DOHH2 (cell line): ENCODE measurements at regions not wholly inside any gene's neighbourhood (a gene's known extent, or its start where the extent isn't known, plus 50 kb on each side); places are given as distances from the start of the nearest gene placed in this dataset.

Source experiments
- H3F3A ChIP-seq: fragments of 200-600 bp; sonication (generic), shearing (Covaris generic); 2 replicates; pipeline ENCODE4 v1.6.0; 2016; ENCODE audit warnings: antibody characterized with exemption, mild to moderate bottlenecking; ENCODE audit not compliant: control insufficient read depth, insufficient read depth
- H3K27ac ChIP-seq: fragments of 200-600 bp; sonication (generic); 2 replicates; pipeline ENCODE4 v1.5.1; 2014; ENCODE audit warnings: low read depth, mild to moderate bottlenecking, low read length, moderate library complexity
- H3K27me3 ChIP-seq: fragments of 200-600 bp; sonication (generic); 2 replicates; pipeline ENCODE4 v1.6.1; 2014; ENCODE audit warnings: mild to moderate bottlenecking, low read length, mixed read lengths; ENCODE audit not compliant: control insufficient read depth
- H3K36me3 ChIP-seq: fragments of 200-600 bp; sonication (generic); 2 replicates; pipeline ENCODE4 v1.6.1; 2014; ENCODE audit warnings: mild to moderate bottlenecking, low read length, moderate library complexity, mixed read lengths; ENCODE audit not compliant: control insufficient read depth
- H3K4me1 ChIP-seq: fragments of 200-600 bp; sonication (generic); 2 replicates; pipeline ENCODE4 v1.6.1; 2014; ENCODE audit warnings: mild to moderate bottlenecking, low read length, mixed read lengths; ENCODE audit not compliant: control insufficient read depth
- H3K4me2 ChIP-seq: fragments of 200-600 bp; sonication (generic); 2 replicates; pipeline ENCODE4 v1.6.0; 2014; ENCODE audit warnings: mild to moderate bottlenecking, low read length, moderate library complexity
- H3K4me3 ChIP-seq: fragments of 200-600 bp; sonication (generic); 2 replicates; pipeline ENCODE4 v1.5.1; 2014; ENCODE audit warnings: mild to moderate bottlenecking, low read length, mixed read lengths
- H3K79me2 ChIP-seq: fragments of 200-600 bp; sonication (generic); 2 replicates; pipeline ENCODE4 v1.6.1; 2014; ENCODE audit warnings: mild to moderate bottlenecking, low read length, mixed read lengths; ENCODE audit not compliant: control insufficient read depth
- H3K9me2 ChIP-seq: fragments of 200-600 bp; sonication (generic); replicated peaks from 2 replicates; pipeline ENCODE4 v1.6.1; 2014; ENCODE audit warnings: mild to moderate bottlenecking, low read length, mixed read lengths; ENCODE audit not compliant: control insufficient read depth
- H3K9me3 ChIP-seq: fragments of 200-600 bp; sonication (generic); 2 replicates; pipeline ENCODE4 v1.6.1; 2014; ENCODE audit warnings: antibody characterized with exemption, low read length, mixed read lengths; ENCODE audit not compliant: control insufficient read depth, insufficient read depth
- H4K20me1 ChIP-seq: fragments of 200-600 bp; sonication (generic); 2 replicates; pipeline ENCODE4 v1.6.0; 2014; ENCODE audit warnings: low read depth, mild to moderate bottlenecking, antibody characterized with exemption, low read length, moderate library complexity; ENCODE audit not compliant: control insufficient read depth, insufficient read depth
- EZH2phosphoT487 ChIP-seq: fragments of 200-600 bp; sonication (generic); IDR thresholded peaks from 2 replicates; pipeline ENCODE4 v1.6.1; 2017; ENCODE audit warnings: borderline replicate concordance, mild to moderate bottlenecking, antibody characterized with exemption, low read length, moderate library complexity, mixed read lengths
- TF ChIP-seq, protein P1 (sequence below): fragments of 200-600 bp; sonication (generic); IDR thresholded peaks from one replicate; pipeline ENCODE4 v1.5.1; 2014; ENCODE audit warnings: antibody characterized with exemption, mild to moderate bottlenecking, low read depth, low read length; ENCODE audit not compliant: poor library complexity, severe bottlenecking

DNA sequence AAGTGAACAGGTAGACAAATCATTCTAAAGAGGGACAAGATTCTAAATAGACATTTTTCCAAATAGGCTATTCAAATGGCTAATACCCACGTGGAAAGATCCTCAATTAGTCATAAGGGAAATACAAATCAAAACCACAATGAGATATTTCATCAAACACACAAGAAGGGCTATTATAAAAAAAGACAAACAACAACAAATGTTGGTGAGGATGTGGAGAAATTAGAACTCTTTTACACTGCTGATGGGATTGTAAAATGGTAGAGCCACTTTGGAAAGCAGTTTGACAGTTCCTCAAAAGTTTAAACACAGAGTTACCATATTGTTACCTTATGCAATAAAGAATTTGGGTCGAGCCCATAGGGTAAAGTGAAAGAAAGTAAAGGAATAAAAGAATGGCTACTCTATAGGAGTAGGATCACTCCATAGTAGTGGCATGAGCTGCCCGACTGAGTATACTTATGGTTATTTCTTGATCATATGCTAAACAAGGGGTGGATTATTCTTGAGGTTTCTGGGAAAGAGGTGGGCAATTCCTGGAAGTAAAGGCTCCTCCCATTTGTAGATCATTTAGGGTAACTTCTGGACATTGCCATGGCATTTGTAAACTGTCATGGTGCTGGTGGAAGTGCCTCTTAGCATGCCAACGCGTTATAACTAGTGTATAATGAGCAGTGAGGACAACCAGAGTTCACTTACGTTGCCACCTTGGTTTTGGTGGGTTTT is 58.9 kb upstream of the FAM9C start:
- no peaks in the 10 kb centered on the region for H3K36me3 ChIP-seq
- no peak overlapping the region for H3K4me3 ChIP-seq
- H3K9me3 ChIP-seq: no peaks in the 10 kb centered on the region
- H3K4me1 ChIP-seq: peaks cover 3% of the 10 kb centered on the region
- no peak overlapping the region for H3K4me2 ChIP-seq
- no peaks in the 10 kb centered on the region for H4K20me1 ChIP-seq
- no peaks in the 10 kb centered on the region for H3K79me2 ChIP-seq
- TF ChIP-seq, protein P1, sequence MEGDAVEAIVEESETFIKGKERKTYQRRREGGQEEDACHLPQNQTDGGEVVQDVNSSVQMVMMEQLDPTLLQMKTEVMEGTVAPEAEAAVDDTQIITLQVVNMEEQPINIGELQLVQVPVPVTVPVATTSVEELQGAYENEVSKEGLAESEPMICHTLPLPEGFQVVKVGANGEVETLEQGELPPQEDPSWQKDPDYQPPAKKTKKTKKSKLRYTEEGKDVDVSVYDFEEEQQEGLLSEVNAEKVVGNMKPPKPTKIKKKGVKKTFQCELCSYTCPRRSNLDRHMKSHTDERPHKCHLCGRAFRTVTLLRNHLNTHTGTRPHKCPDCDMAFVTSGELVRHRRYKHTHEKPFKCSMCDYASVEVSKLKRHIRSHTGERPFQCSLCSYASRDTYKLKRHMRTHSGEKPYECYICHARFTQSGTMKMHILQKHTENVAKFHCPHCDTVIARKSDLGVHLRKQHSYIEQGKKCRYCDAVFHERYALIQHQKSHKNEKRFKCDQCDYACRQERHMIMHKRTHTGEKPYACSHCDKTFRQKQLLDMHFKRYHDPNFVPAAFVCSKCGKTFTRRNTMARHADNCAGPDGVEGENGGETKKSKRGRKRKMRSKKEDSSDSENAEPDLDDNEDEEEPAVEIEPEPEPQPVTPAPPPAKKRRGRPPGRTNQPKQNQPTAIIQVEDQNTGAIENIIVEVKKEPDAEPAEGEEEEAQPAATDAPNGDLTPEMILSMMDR: no peak
- no peak for TF ChIP-seq EZH2phosphoT487
- H3F3A ChIP-seq: no peaks in the 10 kb centered on the region
- H3K27me3 ChIP-seq: no peaks in the 10 kb centered on the region
- no peaks in the 10 kb centered on the region for H3K9me2 ChIP-seq
- H3K27ac ChIP-seq: no peak overlapping the region

DNA sequence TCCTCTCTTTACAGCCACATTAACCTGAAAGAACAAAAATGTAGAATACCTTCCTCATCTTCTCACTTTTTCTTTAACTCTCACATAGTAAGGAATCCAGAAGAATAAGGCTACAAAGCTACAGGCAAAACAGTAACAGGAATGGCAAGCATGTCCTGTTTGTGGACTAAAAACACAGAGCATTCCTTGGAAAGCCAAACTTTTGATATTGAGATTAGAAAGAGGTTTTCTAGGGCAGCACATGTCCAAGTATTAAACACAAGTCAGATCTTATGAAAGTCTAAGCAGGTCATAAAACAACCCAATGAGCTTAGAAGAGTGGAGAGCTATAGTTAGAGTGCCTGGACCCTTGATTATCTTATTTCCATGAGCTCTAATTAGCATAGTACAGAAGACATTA is 58.2 kb upstream of the FAM9C start:
- no peaks in the 10 kb centered on the region; the same call in 1 of the 2 replicates for H3K9me3 ChIP-seq
- no peaks in the 10 kb centered on the region for H4K20me1 ChIP-seq
- peaks cover 1% of the 10 kb centered on the region for H3K4me1 ChIP-seq
- TF ChIP-seq, protein P1: no peak
- TF ChIP-seq EZH2phosphoT487: no peak
- H3K79me2 ChIP-seq: no peaks in the 10 kb centered on the region
- no peak overlapping the region for H3K4me2 ChIP-seq
- H3K36me3 ChIP-seq: no peaks in the 10 kb centered on the region
- no peak overlapping the region for H3K27ac ChIP-seq
- no peaks in the 10 kb centered on the region for H3F3A ChIP-seq
- no peaks in the 10 kb centered on the region for H3K27me3 ChIP-seq
- H3K4me3 ChIP-seq: no peak overlapping the region
- H3K9me2 ChIP-seq: no peaks in the 10 kb centered on the region

DNA sequence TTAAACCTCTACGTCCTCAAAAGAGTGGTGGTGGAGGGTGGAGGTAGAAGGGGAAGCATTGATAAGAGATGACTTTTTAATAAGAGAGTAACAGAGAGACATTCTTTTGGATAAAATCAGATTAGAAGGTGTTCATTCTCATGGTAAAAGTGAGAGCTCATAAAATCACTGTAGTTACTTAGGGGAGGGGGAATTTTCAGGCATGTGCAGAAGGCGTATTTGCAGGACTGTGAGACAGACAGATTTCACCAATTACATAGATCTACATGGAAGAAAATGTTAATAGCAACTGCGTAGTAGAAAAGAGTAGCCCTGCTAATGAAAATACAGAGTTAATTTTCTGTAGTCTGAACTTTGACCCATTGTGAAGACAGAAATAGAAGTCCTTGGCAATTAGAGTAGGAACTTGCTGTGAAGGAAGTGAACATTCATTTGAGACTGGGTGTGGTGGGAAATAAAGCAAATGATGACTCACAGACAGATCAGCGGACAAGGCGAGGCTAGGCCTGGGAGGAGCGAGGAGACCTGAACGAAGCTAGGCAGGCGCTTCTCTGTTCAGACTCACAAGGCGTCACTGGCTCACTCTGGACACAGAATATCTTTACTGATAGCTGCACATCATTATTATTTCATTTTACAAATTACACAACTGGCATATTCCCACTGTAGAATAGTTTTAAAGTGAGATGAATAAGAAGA is 57.2 kb upstream of the FAM9C start:
- H3K36me3 ChIP-seq: no peaks in the 10 kb centered on the region
- no peaks in the 10 kb centered on the region for H3K27me3 ChIP-seq
- no peaks in the 10 kb centered on the region for H3F3A ChIP-seq
- no peaks in the 10 kb centered on the region; the same call in 1 of the 2 replicates for H3K9me3 ChIP-seq
- no peak overlapping the region for H3K4me3 ChIP-seq
- H3K9me2 ChIP-seq: no peaks in the 10 kb centered on the region
- no peaks in the 10 kb centered on the region for H4K20me1 ChIP-seq
- H3K79me2 ChIP-seq: no peaks in the 10 kb centered on the region
- H3K4me2 ChIP-seq: no peak overlapping the region
- no peaks in the 10 kb centered on the region for H3K4me1 ChIP-seq
- TF ChIP-seq, protein P1: no peak
- TF ChIP-seq EZH2phosphoT487: no peak
- H3K27ac ChIP-seq: no peak overlapping the region
